K562 (cell line): ENCODE measurements at regions not wholly inside any gene's neighbourhood (a gene's known extent, or its start where the extent isn't known, plus 50 kb on each side); places are given as distances from the start of the nearest gene placed in this dataset.

Experiments used
- ATAC-seq: fragments of 200-7000 bp; cut with Tn5 transposase; 3 replicates; pipeline ENCODE4 v1.9.1; 2020; ENCODE audit warnings: moderate library complexity
- BruUV-seq: library from RNA; stranded (reverse); fragments of 400-500 nt; replicated peaks from 2 replicates; lab custom pipeline; 2021; lab: Mats Ljungman, UMichigan
- CTCF ChIA-PET: fragments of 300-600 bp; formaldehyde crosslinking; extraction: SDS; loops from one replicate; lab custom pipeline; 2021; ENCODE audit warnings: low intra/inter-chr PET ratio; lab: Yijun Ruan, JAX
- POLR2A ChIA-PET: fragments of 300-600, 350-650 bp; sonication (Branson Sonifier 250); formaldehyde crosslinking; extraction: SDS; loops from one replicate; lab custom pipeline; 2021; ENCODE audit warnings: antibody characterized with exemption, inconsistent platforms; lab: Yijun Ruan, JAX
- DNase-seq, 4 experiments: peaks; one replicate each; pipeline versions ENCODE4 v3.0.0 to v3.0.0-alpha.2; 2011 to 2018; ENCODE audit warnings: low spot score in 3 of 4, mixed read lengths in 3 of 4; ENCODE audit errors: extremely low read depth in 1 of 4
- FAIRE-seq: peaks from 2 replicates; lab custom pipeline; 2011; peaks lifted over from hg19 to GRCh38; lab: Jason Lieb, UNC
- H2AFZ ChIP-seq: 2 replicates; pipeline ENCODE4 v1.6.0; 2011; ENCODE audit warnings: low read depth, low read length, control low read depth, inconsistent platforms
- H3K27ac ChIP-seq: fragments of 200-600 bp; 3 replicates; pipeline ENCODE4 v1.8.0; 2011; ENCODE audit warnings: low read depth, mild to moderate bottlenecking, control low read depth, inconsistent platforms, low read length, moderate library complexity, mixed read lengths; ENCODE audit errors: extremely low read depth
- H3K27me3 ChIP-seq, 2 experiments: fragments of 300-600 bp in 1 of 2; 2 replicates in 1 of 2; 3 replicates in 1 of 2; pipeline versions ENCODE4 v1.6.0 to v1.8.0; 2011; ENCODE audit warnings: inconsistent platforms in 2 of 2, low read length in 2 of 2, mild to moderate bottlenecking in 1 of 2, mixed read lengths in 1 of 2, moderate library complexity in 1 of 2; ENCODE audit not compliant: control insufficient read depth in 2 of 2, insufficient read depth in 2 of 2
- H3K36me3 ChIP-seq: fragments of 300-600 bp; 3 replicates; pipeline ENCODE4 v1.8.0; 2011; ENCODE audit warnings: mild to moderate bottlenecking, low read length, inconsistent platforms; ENCODE audit not compliant: control insufficient read depth, insufficient read depth
- H3K4me1 ChIP-seq, 2 experiments: fragments of 200-600 bp in 1 of 2; replicated peaks in 1 of 2; 2 replicates in 1 of 2; 3 replicates in 1 of 2; pipeline versions ENCODE4 v1.5.1 to v1.8.0; 2011; ENCODE audit warnings: inconsistent platforms in 2 of 2, low read length in 2 of 2, mild to moderate bottlenecking in 1 of 2, mixed read lengths in 1 of 2, moderate library complexity in 1 of 2; ENCODE audit not compliant: control insufficient read depth in 2 of 2, insufficient read depth in 2 of 2
- H3K4me2 ChIP-seq: 2 replicates; pipeline ENCODE4 v1.6.1; 2011; ENCODE audit warnings: low read length, control low read depth, inconsistent platforms, mixed read lengths; ENCODE audit not compliant: insufficient read depth
- H3K4me3 ChIP-seq: fragments of 200-600 bp; sonication (generic), shearing (Covaris generic); 2 replicates; pipeline ENCODE4 v1.5.1; 2016; ENCODE audit warnings: control low read depth, inconsistent platforms
- H3K79me2 ChIP-seq: fragments of 200-600 bp; 3 replicates; pipeline ENCODE4 v1.8.0; 2011; ENCODE audit warnings: low read length, inconsistent platforms; ENCODE audit not compliant: control insufficient read depth, insufficient read depth
- H3K9ac ChIP-seq, 2 experiments: 2 replicates each; pipeline versions ENCODE4 v1.6.0 to v1.6.1; 2011; ENCODE audit warnings: low read depth in 2 of 2, low read length in 2 of 2, control low read depth in 1 of 2, inconsistent platforms in 1 of 2, mild to moderate bottlenecking in 1 of 2, mixed read lengths in 1 of 2; ENCODE audit not compliant: insufficient read depth in 1 of 2
- H3K9me1 ChIP-seq: one replicate; pipeline ENCODE4 v1.6.0; 2011; ENCODE audit warnings: inconsistent platforms, mild to moderate bottlenecking, low read length, moderate library complexity; ENCODE audit not compliant: control insufficient read depth, insufficient read depth
- H3K9me3 ChIP-seq: replicated peaks from 2 replicates; pipeline ENCODE4 v1.5.1; 2011; ENCODE audit warnings: low read depth, low read length, inconsistent platforms; ENCODE audit not compliant: control insufficient read depth, insufficient read depth
- H4K20me1 ChIP-seq: replicated peaks from 2 replicates; pipeline ENCODE4 v1.6.1; 2011; ENCODE audit warnings: low read length, inconsistent platforms, mixed read lengths; ENCODE audit not compliant: control insufficient read depth, insufficient read depth
- FOXO4 ChIP-seq: fragments of 450-650 bp; formaldehyde crosslinking; IDR thresholded peaks from 2 replicates; pipeline ENCODE4 v1.4.0; 2020; ENCODE audit warnings: mild to moderate bottlenecking, moderate library complexity
- TCF7L2 ChIP-seq: fragments of 150-350 bp; IDR thresholded peaks from 2 replicates; pipeline ENCODE4 v1.6.1; 2016; ENCODE audit warnings: low read depth, mild to moderate bottlenecking, low read length, moderate library complexity
- ZNF449 ChIP-seq: fragments of 250-450 bp; sonication (Bioruptor Pico); IDR thresholded peaks from 2 replicates; pipeline ENCODE4 v1.8.0; 2022; ENCODE audit warnings: moderate library complexity, mild to moderate bottlenecking, inconsistent platforms
- WGBS: fragments of 100-300 bp; shearing (Covaris generic); methylation state at CpG from one replicate; pipeline ENCODE4 v1.1.6; 2016; ENCODE audit warnings: low coverage, mixed read lengths; ENCODE audit not compliant: insufficient coverage; ENCODE audit errors: missing lambda C conversion rate; 5-methylcytosine and 5-hydroxymethylcytosine counted together
- in situ Hi-C: fragments of 300-500 bp; cut with MboI; formaldehyde crosslinking; loops from 4 replicates; pipeline ENCODE4 v1.15.0; 2018; ENCODE audit warnings: inconsistent platforms, mixed read lengths
- intact Hi-C: fragments of 100-400 bp; cut with micrococcal nuclease; formaldehyde crosslinking; loops from 2 replicates; pipeline ENCODE4 v1.14.2; 2022

GRCh38 chr9:87088621-87089365 is 141.5 kb upstream of the GAS1 start:
- FAIRE-seq, result no peak

More at GRCh38 chr9:87088621-87089365, 141.5 kb upstream of the GAS1 start:
- no peak overlapping the region for H3K4me3 ChIP-seq
- ChIA-PET CTCF (no interaction called here), POLR2A (interaction anchor here (0.6 kb wide), 1 partner anchor 854 kb away, joined by 3 read pairs; no protein-coding TSS in a partner anchor)
- H3K27ac ChIP-seq, result no peak overlapping the region
- in situ Hi-C loops, result no loop called here
- ATAC-seq, result no peak
- no peak for DNase-seq
- no peak overlapping the region for H3K9ac ChIP-seq
- no peak overlapping the region for H2AFZ ChIP-seq
- H3K4me1 ChIP-seq, result no peaks in the 10 kb centered on the region; a peak in 1 of 5 replicates
- no peak for TF ChIP-seq FOXO4 (CRISPR knock-in tag)
- no peak for TF ChIP-seq TCF7L2
- no peak for TF ChIP-seq ZNF449 (CRISPR knock-in tag)
- no peaks in the 10 kb centered on the region for H3K79me2 ChIP-seq
- intact Hi-C loops, result no loop called here
- no peaks in the 10 kb centered on the region for H3K36me3 ChIP-seq
- H4K20me1 ChIP-seq, result no peaks in the 10 kb centered on the region
- no peaks in the 10 kb centered on the region for H3K9me1 ChIP-seq
- no peaks in the 10 kb centered on the region for H3K9me3 ChIP-seq
- peaks cover 3 to 21% of the 10 kb centered on the region in 2 experiments; a peak in 3 of 5 replicates for H3K27me3 ChIP-seq
- no TSS peak for BruUV-seq
- WGBS, result 2% methylated on average over 4 of the region's 5 CpGs
- no peak overlapping the region for H3K4me2 ChIP-seq
